K562 (cell line): ENCODE measurements at regions not wholly inside any gene's neighbourhood (a gene's known extent, or its start where the extent isn't known, plus 50 kb on each side); places are given as distances from the start of the nearest gene placed in this dataset.

Experiments
- EZH2 ChIP-seq: IDR thresholded peaks from 2 replicates; pipeline ENCODE4 v1.6.1; 2012; ENCODE audit warnings: low read depth, mild to moderate bottlenecking, inconsistent platforms, low read length, borderline replicate concordance
- TRIM24 ChIP-seq, 2 experiments: fragments of 450-650 bp; IDR thresholded peaks; 2 replicates each; pipeline ENCODE4 v1.6.1; 2016
- XRCC5 ChIP-seq: fragments of 200-400 bp; formaldehyde crosslinking; IDR thresholded peaks from 2 replicates; pipeline ENCODE4 v1.6.1; 2017; ENCODE audit warnings: low read depth, mild to moderate bottlenecking, low read length
- ZSCAN29 ChIP-seq: fragments of 450-650 bp; IDR thresholded peaks from 2 replicates; pipeline ENCODE4 v1.6.1; 2017
- TF ChIP-seq, protein P1 (sequence below), 3 experiments: IDR thresholded peaks in 2 of 3; conservative IDR thresholded peaks in 1 of 3; 2 replicates each; pipeline ENCODE4 v1.5.1; 2011 to 2012; ENCODE audit warnings: low read length in 3 of 3, mild to moderate bottlenecking in 3 of 3, control low read depth in 2 of 3, improper control_type of control experiment in 1 of 3, inconsistent platforms in 1 of 3, low read depth in 1 of 3, mixed read lengths in 1 of 3, moderate library complexity in 1 of 3; ENCODE audit not compliant: insufficient read depth in 2 of 3

DNA sequence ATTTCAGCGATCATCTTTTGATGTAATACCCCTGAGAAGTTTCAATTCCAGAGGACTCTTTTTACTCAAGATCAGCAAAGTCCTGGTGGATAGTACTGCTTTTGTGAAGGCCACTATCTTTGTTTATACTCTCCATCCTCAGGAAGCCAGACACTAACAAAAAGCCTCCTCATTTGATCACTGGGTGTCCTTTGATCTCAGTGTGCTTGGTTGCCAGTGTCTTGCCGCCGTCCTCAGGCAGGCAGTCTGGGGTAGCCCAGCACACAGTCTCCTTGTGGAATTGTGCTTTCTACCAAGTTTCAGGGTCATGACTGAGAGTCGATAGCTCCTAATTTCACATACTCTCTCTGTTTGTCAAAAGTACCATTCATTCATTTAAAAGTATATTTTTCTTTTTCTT is 762.2 kb downstream of the EFNB2 start:
- TF ChIP-seq EZH2 = no peak
- no peak for TF ChIP-seq ZSCAN29
- TF ChIP-seq, protein P1, sequence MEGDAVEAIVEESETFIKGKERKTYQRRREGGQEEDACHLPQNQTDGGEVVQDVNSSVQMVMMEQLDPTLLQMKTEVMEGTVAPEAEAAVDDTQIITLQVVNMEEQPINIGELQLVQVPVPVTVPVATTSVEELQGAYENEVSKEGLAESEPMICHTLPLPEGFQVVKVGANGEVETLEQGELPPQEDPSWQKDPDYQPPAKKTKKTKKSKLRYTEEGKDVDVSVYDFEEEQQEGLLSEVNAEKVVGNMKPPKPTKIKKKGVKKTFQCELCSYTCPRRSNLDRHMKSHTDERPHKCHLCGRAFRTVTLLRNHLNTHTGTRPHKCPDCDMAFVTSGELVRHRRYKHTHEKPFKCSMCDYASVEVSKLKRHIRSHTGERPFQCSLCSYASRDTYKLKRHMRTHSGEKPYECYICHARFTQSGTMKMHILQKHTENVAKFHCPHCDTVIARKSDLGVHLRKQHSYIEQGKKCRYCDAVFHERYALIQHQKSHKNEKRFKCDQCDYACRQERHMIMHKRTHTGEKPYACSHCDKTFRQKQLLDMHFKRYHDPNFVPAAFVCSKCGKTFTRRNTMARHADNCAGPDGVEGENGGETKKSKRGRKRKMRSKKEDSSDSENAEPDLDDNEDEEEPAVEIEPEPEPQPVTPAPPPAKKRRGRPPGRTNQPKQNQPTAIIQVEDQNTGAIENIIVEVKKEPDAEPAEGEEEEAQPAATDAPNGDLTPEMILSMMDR (IDR thresholded peaks at IDR 0.05 in 2 of 3, conservative IDR thresholded peaks at IDR 0.05 in 1 of 3; ENCODE audit: insufficient read depth in 2 of 3, low read depth in 1 of 3, low read length in 3 of 3) = no peak
- no peak for TF ChIP-seq XRCC5
- TF ChIP-seq TRIM24 (IDR thresholded peaks at IDR 0.05) = no peak
